ENCODE measurements at regions not wholly inside any gene's neighbourhood (a gene's known extent, or its start where the extent isn't known, plus 50 kb on each side); places are given as distances from the start of the nearest gene placed in this dataset.

DNA sequence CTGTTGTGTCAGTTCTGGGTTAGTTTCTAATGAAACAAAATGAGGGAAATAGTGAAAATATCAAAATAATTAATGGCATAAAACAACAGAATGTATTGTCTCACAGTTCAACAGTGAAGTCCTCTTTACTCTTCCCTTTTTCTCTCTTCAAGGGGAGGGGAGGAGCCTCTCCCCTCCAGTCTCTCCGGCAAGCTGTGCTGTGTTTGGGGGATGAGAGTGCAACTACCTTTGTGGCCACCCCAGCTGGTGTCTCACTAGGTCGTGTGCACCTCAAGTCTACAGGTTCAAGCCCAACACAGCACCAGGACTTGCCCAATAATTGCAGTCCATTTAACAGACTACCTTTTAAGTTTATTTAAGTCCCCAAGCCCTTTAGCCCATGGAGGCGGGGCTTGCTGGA lies 271.7 kb upstream of the DOK6 start:
- ChIA-PET CTCF (no interaction called here), POLR2A (no interaction called here)
- H3K4me3 ChIP-seq (ENCODE audit: low read depth, low read length) = no peak overlapping the region
- no peaks in the 10 kb centered on the region for H3K36me3 ChIP-seq (ENCODE audit: control insufficient read depth, insufficient read depth, low read length)
- no peak for DNase-seq (ENCODE audit: low read depth)
- no peaks in the 10 kb centered on the region for H3K27me3 ChIP-seq (ENCODE audit: control insufficient read depth, insufficient read depth, low read length)
- TF ChIP-seq CTCF (IDR thresholded peaks at IDR 0.05; ENCODE audit: insufficient read depth, low read depth, low read length) = no peak

DNA sequence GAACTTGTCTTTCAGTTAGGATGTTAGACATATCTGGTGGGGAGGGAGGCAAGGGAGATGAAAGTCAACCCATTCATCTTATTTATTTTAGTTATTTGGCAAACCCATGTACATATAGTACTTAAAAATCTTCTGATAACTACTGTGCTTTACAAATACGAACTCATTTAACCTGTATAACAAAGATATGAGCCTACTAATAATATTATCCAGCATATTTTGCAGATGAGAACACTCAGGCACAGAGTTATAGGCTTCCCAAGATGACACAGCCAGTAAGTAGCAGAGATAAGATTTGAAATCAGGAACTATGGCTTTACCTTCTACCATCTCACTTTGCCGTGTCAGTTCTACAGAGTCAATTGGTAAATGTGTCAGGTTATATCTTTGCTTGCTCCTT lies 262.6 kb upstream of the DOK6 start:
- CTCF ChIA-PET = no interaction called here
- no peak for TF ChIP-seq CTCF (IDR thresholded peaks at IDR 0.05; ENCODE audit: insufficient read depth, low read depth, low read length)
- no peak for DNase-seq (ENCODE audit: low read depth)
- Histone ChIP-seq H3K27me3 (ENCODE audit: control insufficient read depth, insufficient read depth, low read length) (no peaks in the 10 kb centered on the region), H3K36me3 (ENCODE audit: control insufficient read depth, insufficient read depth, low read length) (no peaks in the 10 kb centered on the region), H3K4me3 (ENCODE audit: low read depth, low read length) (no peak overlapping the region)
- POLR2A ChIA-PET = no interaction called here

GRCh38 chr18:69143084-69143483 lies 257.6 kb upstream of the DOK6 start:
- ChIA-PET CTCF (no interaction called here), POLR2A (no interaction called here)
- H3K4me3 ChIP-seq (ENCODE audit: low read depth, low read length) = no peak overlapping the region
- TF ChIP-seq CTCF (IDR thresholded peaks at IDR 0.05; ENCODE audit: insufficient read depth, low read depth, low read length) = no peak
- DNase-seq (ENCODE audit: low read depth) = no peak
- H3K36me3 ChIP-seq (ENCODE audit: control insufficient read depth, insufficient read depth, low read length) = no peaks in the 10 kb centered on the region
- no peaks in the 10 kb centered on the region for H3K27me3 ChIP-seq (ENCODE audit: control insufficient read depth, insufficient read depth, low read length)

GRCh38 chr18:69152436-69152835 lies 248.3 kb upstream of the DOK6 start:
- no peaks in the 10 kb centered on the region for H3K27me3 ChIP-seq (ENCODE audit: control insufficient read depth, insufficient read depth, low read length)
- ChIA-PET CTCF (interaction anchor here (0.7 kb wide), 1 partner anchor 1934 kb away, joined by 3 read pairs; no protein-coding TSS in a partner anchor), POLR2A (no interaction called here)
- no peak for DNase-seq (ENCODE audit: low read depth)
- no peak overlapping the region for H3K4me3 ChIP-seq (ENCODE audit: low read depth, low read length)
- TF ChIP-seq CTCF (IDR thresholded peaks at IDR 0.05; ENCODE audit: insufficient read depth, low read depth, low read length) = no peak
- no peaks in the 10 kb centered on the region for H3K36me3 ChIP-seq (ENCODE audit: control insufficient read depth, insufficient read depth, low read length)

- no peak for DNase-seq (ENCODE audit: low read depth)
- ChIA-PET CTCF (no interaction called here), POLR2A (no interaction called here)
- Histone ChIP-seq H3K4me3 (ENCODE audit: low read depth, low read length) (no peak overlapping the region), H3K27me3 (ENCODE audit: control insufficient read depth, insufficient read depth, low read length) (no peaks in the 10 kb centered on the region), H3K36me3 (ENCODE audit: control insufficient read depth, insufficient read depth, low read length) (no peaks in the 10 kb centered on the region)
- TF ChIP-seq CTCF (IDR thresholded peaks at IDR 0.05; ENCODE audit: insufficient read depth, low read depth, low read length) = no peak
These were observed 242.8 kb upstream of the DOK6 start for GRCh38 chr18:69157906-69158305.

Measured in BJ (cell line).